ENCODE measurements at regions not wholly inside any gene's neighbourhood (a gene's known extent, or its start where the extent isn't known, plus 50 kb on each side); places are given as distances from the start of the nearest gene placed in this dataset.

GRCh38 chr11:130726234-130727037 is 189.8 kb downstream of the SNX19 start:
- Mint-ChIP-seq H3K4me1 (ENCODE audit: low read depth) (no peaks in the 10 kb centered on the region), H3K27ac (no peak overlapping the region), H3K36me3 (ENCODE audit: low read depth) (no peaks in the 10 kb centered on the region), H3K27me3 (ENCODE audit: low read depth) (no peaks in the 10 kb centered on the region), H3K9me3 (peaks cover 11% of the 10 kb centered on the region), H3K4me3 (no peak overlapping the region)
- no peak for DNase-seq (ENCODE audit: low spot score)

- Mint-ChIP-seq H3K9me3 (peaks cover 11% of the 10 kb centered on the region), H3K27me3 (ENCODE audit: low read depth) (no peaks in the 10 kb centered on the region), H3K36me3 (ENCODE audit: low read depth) (no peaks in the 10 kb centered on the region), H3K4me1 (ENCODE audit: low read depth) (no peaks in the 10 kb centered on the region), H3K27ac (no peak overlapping the region), H3K4me3 (no peak overlapping the region)
- no peak for DNase-seq (ENCODE audit: low spot score)
These were observed 188.8 kb downstream of the SNX19 start for GRCh38 chr11:130727157-130728119.

GRCh38 chr11:130728185-130729180 is 187.8 kb downstream of the SNX19 start:
- Mint-ChIP-seq H3K4me3 (no peak overlapping the region), H3K4me1 (ENCODE audit: low read depth) (no peaks in the 10 kb centered on the region), H3K9me3 (peaks cover 11% of the 10 kb centered on the region), H3K36me3 (ENCODE audit: low read depth) (no peaks in the 10 kb centered on the region), H3K27ac (no peak overlapping the region), H3K27me3 (ENCODE audit: low read depth) (no peaks in the 10 kb centered on the region)
- no peak for DNase-seq (ENCODE audit: low spot score)

- no peak overlapping the region for H3K27ac Mint-ChIP-seq
- H3K36me3 Mint-ChIP-seq (ENCODE audit: low read depth) = no peaks in the 10 kb centered on the region
- peaks cover 11% of the 10 kb centered on the region for H3K9me3 Mint-ChIP-seq
- no peak for DNase-seq (ENCODE audit: low spot score)
- H3K4me3 Mint-ChIP-seq = no peak overlapping the region
- no peaks in the 10 kb centered on the region for H3K27me3 Mint-ChIP-seq (ENCODE audit: low read depth)
- no peaks in the 10 kb centered on the region for H3K4me1 Mint-ChIP-seq (ENCODE audit: low read depth)
These were observed 187.1 kb downstream of the SNX19 start for GRCh38 chr11:130729193-130729592.

- Mint-ChIP-seq H3K27me3 (ENCODE audit: low read depth) (no peaks in the 10 kb centered on the region), H3K4me3 (no peak overlapping the region), H3K36me3 (ENCODE audit: low read depth) (no peaks in the 10 kb centered on the region), H3K9me3 (peaks cover 14% of the 10 kb centered on the region), H3K4me1 (ENCODE audit: low read depth) (no peaks in the 10 kb centered on the region), H3K27ac (no peak overlapping the region)
- DNase-seq (ENCODE audit: low spot score) = no peak
These were observed 186.5 kb downstream of the SNX19 start for GRCh38 chr11:130729678-130730300.

- no peak for DNase-seq (ENCODE audit: low spot score)
- no peak overlapping the region for H3K4me3 Mint-ChIP-seq
- H3K36me3 Mint-ChIP-seq (ENCODE audit: low read depth) = no peaks in the 10 kb centered on the region
- no peaks in the 10 kb centered on the region for H3K27me3 Mint-ChIP-seq (ENCODE audit: low read depth)
- H3K27ac Mint-ChIP-seq = no peak overlapping the region
- H3K4me1 Mint-ChIP-seq (ENCODE audit: low read depth) = peaks cover 6% of the 10 kb centered on the region
- H3K9me3 Mint-ChIP-seq = peaks cover 18% of the 10 kb centered on the region
These were observed 184.9 kb downstream of the SNX19 start for GRCh38 chr11:130731401-130731800.

- Mint-ChIP-seq H3K36me3 (ENCODE audit: low read depth) (no peaks in the 10 kb centered on the region), H3K4me1 (ENCODE audit: low read depth) (peaks cover 10% of the 10 kb centered on the region), H3K9me3 (peaks cover 18% of the 10 kb centered on the region), H3K27ac (no peak overlapping the region), H3K27me3 (ENCODE audit: low read depth) (no peaks in the 10 kb centered on the region), H3K4me3 (no peak overlapping the region)
- no peak for DNase-seq (ENCODE audit: low spot score)
These were observed 183.8 kb downstream of the SNX19 start for GRCh38 chr11:130732476-130732875.

GRCh38 chr11:130737041-130737830 is 179.0 kb downstream of the SNX19 start:
- Mint-ChIP-seq H3K27me3 (ENCODE audit: low read depth) (no peaks in the 10 kb centered on the region), H3K4me1 (ENCODE audit: low read depth) (peaks cover 11% of the 10 kb centered on the region), H3K4me3 (no peak overlapping the region), H3K9me3 (peaks cover 20% of the 10 kb centered on the region), H3K27ac (no peak overlapping the region), H3K36me3 (ENCODE audit: low read depth) (no peaks in the 10 kb centered on the region)
- no peak for DNase-seq (ENCODE audit: low spot score)

GRCh38 chr11:130737866-130738431 is 178.3 kb downstream of the SNX19 start:
- H3K36me3 Mint-ChIP-seq (ENCODE audit: low read depth) = no peaks in the 10 kb centered on the region
- peaks cover 11% of the 10 kb centered on the region for H3K4me1 Mint-ChIP-seq (ENCODE audit: low read depth)
- H3K9me3 Mint-ChIP-seq = peaks cover 20% of the 10 kb centered on the region
- H3K27ac Mint-ChIP-seq = no peak overlapping the region
- H3K27me3 Mint-ChIP-seq (ENCODE audit: low read depth) = no peaks in the 10 kb centered on the region
- DNase-seq (ENCODE audit: low spot score) = no peak
- H3K4me3 Mint-ChIP-seq = no peak overlapping the region

GRCh38 chr11:130738611-130739010 is 177.7 kb downstream of the SNX19 start:
- Mint-ChIP-seq H3K36me3 (ENCODE audit: low read depth) (no peaks in the 10 kb centered on the region), H3K27ac (no peak overlapping the region), H3K9me3 (peaks cover 20% of the 10 kb centered on the region), H3K27me3 (ENCODE audit: low read depth) (no peaks in the 10 kb centered on the region), H3K4me3 (no peak overlapping the region), H3K4me1 (ENCODE audit: low read depth) (peaks cover 11% of the 10 kb centered on the region)
- no peak for DNase-seq (ENCODE audit: low spot score)

GRCh38 chr11:130740819-130741218 is 175.5 kb downstream of the SNX19 start:
- H3K9me3 Mint-ChIP-seq = peaks cover 12% of the 10 kb centered on the region
- H3K36me3 Mint-ChIP-seq (ENCODE audit: low read depth) = no peaks in the 10 kb centered on the region
- no peak overlapping the region for H3K27ac Mint-ChIP-seq
- no peak overlapping the region for H3K4me3 Mint-ChIP-seq
- H3K27me3 Mint-ChIP-seq (ENCODE audit: low read depth) = no peaks in the 10 kb centered on the region
- peaks cover 5% of the 10 kb centered on the region for H3K4me1 Mint-ChIP-seq (ENCODE audit: low read depth)
- no peak for DNase-seq (ENCODE audit: low spot score)

- H3K27ac Mint-ChIP-seq = no peak overlapping the region
- no peaks in the 10 kb centered on the region for H3K4me1 Mint-ChIP-seq (ENCODE audit: low read depth)
- H3K9me3 Mint-ChIP-seq = peaks cover 12% of the 10 kb centered on the region
- no peak overlapping the region for H3K4me3 Mint-ChIP-seq
- H3K36me3 Mint-ChIP-seq (ENCODE audit: low read depth) = no peaks in the 10 kb centered on the region
- DNase-seq (ENCODE audit: low spot score) = no peak
- peaks cover 7% of the 10 kb centered on the region for H3K27me3 Mint-ChIP-seq (ENCODE audit: low read depth)
These were observed 171.5 kb downstream of the SNX19 start for GRCh38 chr11:130744794-130745193.

All from T-helper 2 cell treated with Interferon-gamma antibody and Interleukin-4, amounts not matched to agents 5 μg/mL and 100 μg/mL, for 36 hours (primary cell).